Suppressor macrophage treated with lipopolysaccharide for 4 hours (primary cell): ENCODE measurements at regions not wholly inside any gene's neighbourhood (a gene's known extent, or its start where the extent isn't known, plus 50 kb on each side); places are given as distances from the start of the nearest gene placed in this dataset.

Experiments
- DNase-seq: peaks from one replicate; pipeline ENCODE4 v3.0.0-alpha.2; 2020

- DNase-seq, result no peak
Measured at GRCh38 chr17:77593081-77593480, 365.4 kb upstream of the TNRC6C start.

- DNase-seq, result no peak
Measured at GRCh38 chr17:77594416-77595209, 363.9 kb upstream of the TNRC6C start.

GRCh38 chr17:77596491-77597417 lies 361.7 kb upstream of the TNRC6C start:
- no peak for DNase-seq

- DNase-seq, result no peak
Measured at GRCh38 chr17:77597418-77598240, 360.9 kb upstream of the TNRC6C start.

GRCh38 chr17:77598241-77598620 lies 360.3 kb upstream of the TNRC6C start:
- DNase-seq, result no peak

GRCh38 chr17:77599699-77600098 lies 358.8 kb upstream of the TNRC6C start:
- no peak for DNase-seq

GRCh38 chr17:77600346-77600745 lies 358.2 kb upstream of the TNRC6C start:
- DNase-seq, result no peak

- DNase-seq, result no peak
Measured at GRCh38 chr17:77601054-77601979, 357.2 kb upstream of the TNRC6C start.

- no peak for DNase-seq
Measured at GRCh38 chr17:77602062-77602746, 356.3 kb upstream of the TNRC6C start.

- DNase-seq, result no peak
Measured at GRCh38 chr17:77602883-77603640, 355.4 kb upstream of the TNRC6C start.

GRCh38 chr17:77604301-77604972 lies 354.1 kb upstream of the TNRC6C start:
- DNase-seq, result no peak

- no peak for DNase-seq
Measured at GRCh38 chr17:77604973-77605313, 353.6 kb upstream of the TNRC6C start.

- DNase-seq, result no peak
Measured at GRCh38 chr17:77606146-77606864, 352.2 kb upstream of the TNRC6C start.

GRCh38 chr17:77606865-77607210 lies 351.7 kb upstream of the TNRC6C start:
- peak; percentile 27 for DNase-seq

- DNase-seq, result no peak
Measured at GRCh38 chr17:77607606-77608005, 350.9 kb upstream of the TNRC6C start.

GRCh38 chr17:77608431-77608830 lies 350.1 kb upstream of the TNRC6C start:
- DNase-seq, result no peak

- peak; percentile 64 for DNase-seq
Measured at GRCh38 chr17:77609553-77610517, 348.7 kb upstream of the TNRC6C start.

- no peak for DNase-seq
Measured at GRCh38 chr17:77610518-77610893, 348.0 kb upstream of the TNRC6C start.
